ENCODE measurements at regions not wholly inside any gene's neighbourhood (a gene's known extent, or its start where the extent isn't known, plus 50 kb on each side); places are given as distances from the start of the nearest gene placed in this dataset.

DNA sequence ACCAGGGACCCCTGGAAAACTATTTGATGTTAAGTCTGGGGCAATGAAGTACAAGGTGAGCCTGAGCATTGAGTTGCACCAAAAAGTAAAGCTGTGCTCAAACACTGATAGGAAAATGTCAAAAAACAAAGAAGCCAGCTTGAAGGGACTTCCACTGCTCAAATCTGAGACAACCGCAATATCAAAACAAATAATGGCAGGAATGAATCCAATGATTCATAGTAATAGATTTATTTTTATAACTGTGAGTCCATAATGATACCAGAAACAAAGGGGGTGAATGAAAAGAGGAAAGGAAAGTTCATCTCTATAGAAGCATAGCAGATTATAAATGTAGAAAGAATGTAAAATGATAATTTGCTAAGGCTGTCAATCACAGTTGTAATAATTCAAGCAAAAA is 237.3 kb upstream of the ZBTB20 start:
- no peak for TF ChIP-seq POLR2A (IDR thresholded peaks at IDR 0.05)
- TF ChIP-seq, protein P1, sequence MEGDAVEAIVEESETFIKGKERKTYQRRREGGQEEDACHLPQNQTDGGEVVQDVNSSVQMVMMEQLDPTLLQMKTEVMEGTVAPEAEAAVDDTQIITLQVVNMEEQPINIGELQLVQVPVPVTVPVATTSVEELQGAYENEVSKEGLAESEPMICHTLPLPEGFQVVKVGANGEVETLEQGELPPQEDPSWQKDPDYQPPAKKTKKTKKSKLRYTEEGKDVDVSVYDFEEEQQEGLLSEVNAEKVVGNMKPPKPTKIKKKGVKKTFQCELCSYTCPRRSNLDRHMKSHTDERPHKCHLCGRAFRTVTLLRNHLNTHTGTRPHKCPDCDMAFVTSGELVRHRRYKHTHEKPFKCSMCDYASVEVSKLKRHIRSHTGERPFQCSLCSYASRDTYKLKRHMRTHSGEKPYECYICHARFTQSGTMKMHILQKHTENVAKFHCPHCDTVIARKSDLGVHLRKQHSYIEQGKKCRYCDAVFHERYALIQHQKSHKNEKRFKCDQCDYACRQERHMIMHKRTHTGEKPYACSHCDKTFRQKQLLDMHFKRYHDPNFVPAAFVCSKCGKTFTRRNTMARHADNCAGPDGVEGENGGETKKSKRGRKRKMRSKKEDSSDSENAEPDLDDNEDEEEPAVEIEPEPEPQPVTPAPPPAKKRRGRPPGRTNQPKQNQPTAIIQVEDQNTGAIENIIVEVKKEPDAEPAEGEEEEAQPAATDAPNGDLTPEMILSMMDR (IDR thresholded peaks at IDR 0.05 in 4 of 5, conservative IDR thresholded peaks at IDR 0.05 in 1 of 5), result no peak
